ENCODE measurements at regions not wholly inside any gene's neighbourhood (a gene's known extent, or its start where the extent isn't known, plus 50 kb on each side); places are given as distances from the start of the nearest gene placed in this dataset.
A peak's percentile ranks its signal among the peaks of the same experiment; 100 is the strongest.

GRCh38 chr2:12416600-12416999 is 300.1 kb upstream of the TRIB2 start:
- TF ChIP-seq RAD21 (IDR thresholded peaks at IDR 0.05; ENCODE audit: low read depth) (peak; percentile 59), CTCF (IDR thresholded peaks at IDR 0.05 in 2 of 3, conservative IDR thresholded peaks at IDR 0.05 in 1 of 3; ENCODE audit: borderline replicate concordance in 1 of 3, insufficient read depth in 1 of 3, low read depth in 2 of 3, low read length in 2 of 3) (peak; percentile 35 to 44 (median 44); a peak in 4 of 6 replicates), EZH2 (IDR thresholded peaks at IDR 0.05) (no peak)
